ENCODE measurements at regions not wholly inside any gene's neighbourhood (a gene's known extent, or its start where the extent isn't known, plus 50 kb on each side); places are given as distances from the start of the nearest gene placed in this dataset.
"Not testable (repeated sequence)": the region's sequence is repeated elsewhere in the genome, so short reads cannot be mapped to it uniquely, and the experiment has no call there.

GRCh38 chr6:134585517-134585873 lies 267.6 kb upstream of the SGK1 start:
- Histone ChIP-seq H3K9me3 (no peaks in the 10 kb centered on the region), H3K4me3 (no peak overlapping the region), H3K27me3 (no peaks in the 10 kb centered on the region), H3K4me1 (no peaks in the 10 kb centered on the region), H3K27ac (no peak overlapping the region), H3K36me3 (no peaks in the 10 kb centered on the region)
- TF ChIP-seq POLR2A (IDR thresholded peaks at IDR 0.05): no peak
- TF ChIP-seq CTCF (IDR thresholded peaks at IDR 0.05): no peak
- no peak for DNase-seq

- Histone ChIP-seq H3K27me3 (no peaks in the 10 kb centered on the region), H3K27ac (no peak overlapping the region), H3K4me3 (no peak overlapping the region), H3K9me3 (no peaks in the 10 kb centered on the region), H3K4me1 (no peaks in the 10 kb centered on the region), H3K36me3 (no peaks in the 10 kb centered on the region)
- DNase-seq: no peak
- no peak for TF ChIP-seq CTCF (IDR thresholded peaks at IDR 0.05)
- no peak for TF ChIP-seq POLR2A (IDR thresholded peaks at IDR 0.05)
Measured at GRCh38 chr6:134584847-134585516, 267.1 kb upstream of the SGK1 start.

DNA sequence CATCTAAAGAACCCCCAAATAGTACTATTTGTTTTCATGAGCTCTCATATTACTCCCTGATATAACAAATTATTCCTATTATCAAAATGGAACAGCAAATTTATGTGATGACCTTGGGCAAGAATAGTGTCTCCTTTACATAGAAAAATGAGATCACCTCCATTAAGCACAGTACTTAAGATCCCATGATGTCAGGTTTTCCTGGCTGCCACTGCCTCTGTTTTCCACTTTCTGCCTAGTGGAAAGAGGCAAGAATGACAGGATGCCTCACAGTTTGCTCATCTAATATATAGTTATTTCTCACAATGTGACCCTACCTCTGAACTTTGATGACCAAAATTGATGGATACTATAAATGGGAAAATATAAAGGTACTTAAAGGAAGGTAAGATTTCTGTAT lies 260.1 kb upstream of the SGK1 start:
- no peaks in the 10 kb centered on the region for H3K9me3 ChIP-seq
- H3K27me3 ChIP-seq: no peaks in the 10 kb centered on the region
- TF ChIP-seq POLR2A (IDR thresholded peaks at IDR 0.05): no peak
- no peak for TF ChIP-seq CTCF (IDR thresholded peaks at IDR 0.05)
- no peaks in the 10 kb centered on the region for H3K4me1 ChIP-seq
- H3K36me3 ChIP-seq: no peaks in the 10 kb centered on the region
- DNase-seq: no peak
- no peak overlapping the region for H3K27ac ChIP-seq
- H3K4me3 ChIP-seq: no peak overlapping the region

GRCh38 chr6:134575221-134575620 lies 257.3 kb upstream of the SGK1 start:
- DNase-seq: no peak
- TF ChIP-seq POLR2A (IDR thresholded peaks at IDR 0.05) (no peak), CTCF (IDR thresholded peaks at IDR 0.05) (no peak)
- no peaks in the 10 kb centered on the region for H3K9me3 ChIP-seq
- no peaks in the 10 kb centered on the region for H3K27me3 ChIP-seq
- H3K27ac ChIP-seq: no peak overlapping the region
- no peaks in the 10 kb centered on the region for H3K4me1 ChIP-seq
- H3K4me3 ChIP-seq: no peak overlapping the region
- no peaks in the 10 kb centered on the region for H3K36me3 ChIP-seq

DNA sequence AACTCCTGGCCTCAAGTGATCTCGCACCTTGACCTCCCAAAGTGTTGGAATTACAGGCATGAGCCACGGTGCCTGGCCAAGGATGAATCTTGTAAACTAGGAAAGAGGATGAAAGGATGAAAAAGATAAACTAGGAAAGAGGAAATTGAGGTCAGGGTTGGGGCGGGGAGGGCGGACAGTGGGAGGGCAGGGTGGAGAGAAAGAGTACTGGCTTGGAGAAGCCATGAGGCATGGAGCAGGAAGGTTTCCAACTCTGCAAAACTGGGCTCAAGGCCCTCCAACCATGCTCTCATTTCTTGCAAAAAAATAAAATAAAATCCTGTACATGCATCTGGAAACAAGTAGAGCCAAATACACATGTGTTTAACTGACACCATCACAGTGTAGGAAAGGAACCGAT lies 256.6 kb upstream of the SGK1 start:
- no peaks in the 10 kb centered on the region for H3K9me3 ChIP-seq
- no peaks in the 10 kb centered on the region for H3K36me3 ChIP-seq
- H3K27me3 ChIP-seq: no peaks in the 10 kb centered on the region
- no peak overlapping the region for H3K4me3 ChIP-seq
- H3K27ac ChIP-seq: no peak overlapping the region
- no peak for TF ChIP-seq CTCF (IDR thresholded peaks at IDR 0.05)
- no peak for TF ChIP-seq POLR2A (IDR thresholded peaks at IDR 0.05)
- H3K4me1 ChIP-seq: no peaks in the 10 kb centered on the region
- no peak for DNase-seq

GRCh38 chr6:134569996-134570395 lies 252.1 kb upstream of the SGK1 start:
- not testable (repeated sequence) for H3K27ac ChIP-seq, H3K4me3 ChIP-seq, H3K4me1 ChIP-seq, H3K27me3 ChIP-seq, H3K9me3 ChIP-seq, H3K36me3 ChIP-seq, DNase-seq

Data from Peyer's patch (tissue), 4 donors.